Smooth muscle cell (in vitro differentiated cells): ENCODE measurements at regions not wholly inside any gene's neighbourhood (a gene's known extent, or its start where the extent isn't known, plus 50 kb on each side); places are given as distances from the start of the nearest gene placed in this dataset.
A peak's percentile ranks its signal among the peaks of the same experiment; 100 is the strongest.
"Not testable (repeated sequence)": the region's sequence is repeated elsewhere in the genome, so short reads cannot be mapped to it uniquely, and the experiment has no call there.

Experiments
- DNase-seq: peaks from one replicate; lab custom pipeline; 2025; ENCODE audit not compliant: unreplicated experiment; lab: John Stamatoyannopoulos, UW
- H2AFZ ChIP-seq: fragments of 200-600 bp; sonication (generic); 2 replicates; pipeline ENCODE4 v1.6.0; 2016; ENCODE audit warnings: antibody characterized with exemption, low read depth, mild to moderate bottlenecking
- H3F3A ChIP-seq: fragments of 200-600 bp; sonication (generic); 2 replicates; pipeline ENCODE4 v1.6.0; 2017; ENCODE audit warnings: antibody characterized with exemption, low read depth
- H3K27ac ChIP-seq: fragments of 200-600 bp; sonication (generic); 2 replicates; pipeline ENCODE4 v1.5.1; 2016; ENCODE audit warnings: low read depth, mild to moderate bottlenecking
- H3K27me3 ChIP-seq: fragments of 200-600 bp; sonication (generic); 2 replicates; pipeline ENCODE4 v1.6.1; 2016; ENCODE audit warnings: low read depth, mild to moderate bottlenecking
- H3K36me3 ChIP-seq: fragments of 200-600 bp; sonication (generic); 2 replicates; pipeline ENCODE4 v1.5.1; 2016; ENCODE audit warnings: low read depth
- H3K4me1 ChIP-seq: fragments of 200-600 bp; sonication (generic); 2 replicates; pipeline ENCODE4 v1.5.1; 2016; ENCODE audit warnings: low read depth
- H3K4me2 ChIP-seq: fragments of 200-600 bp; sonication (generic); 2 replicates; pipeline ENCODE4 v1.6.0; 2016; ENCODE audit warnings: mild to moderate bottlenecking
- H3K4me3 ChIP-seq: fragments of 200-600 bp; sonication (generic); 2 replicates; pipeline ENCODE4 v1.5.1; 2016; ENCODE audit warnings: mild to moderate bottlenecking
- H3K79me2 ChIP-seq: fragments of 200-600 bp; sonication (generic); 2 replicates; pipeline ENCODE4 v1.6.0; 2016; ENCODE audit warnings: low read depth, mild to moderate bottlenecking
- H3K9ac ChIP-seq: fragments of 200-600 bp; sonication (generic); 2 replicates; pipeline ENCODE4 v1.6.0; 2016; ENCODE audit warnings: low read depth
- H3K9me3 ChIP-seq: fragments of 200-600 bp; sonication (generic); replicated peaks from 2 replicates; pipeline ENCODE4 v1.5.1; 2016; ENCODE audit warnings: low read depth
- H4K20me1 ChIP-seq: fragments of 200-600 bp; sonication (generic); 2 replicates; pipeline ENCODE4 v1.6.0; 2016; ENCODE audit warnings: low read depth
- CTCF ChIP-seq: fragments of 200-600 bp; sonication (generic); IDR thresholded peaks from 2 replicates; pipeline ENCODE4 v1.5.1; 2017; ENCODE audit warnings: borderline replicate concordance, mild to moderate bottlenecking, antibody characterized with exemption; ENCODE audit not compliant: insufficient read depth, poor library complexity, severe bottlenecking
- WGBS: methylation state at CpG from one replicate; pipeline ENCODE4 v1.1.7; 2016; ENCODE audit warnings: low lambda C conversion rate; 5-methylcytosine and 5-hydroxymethylcytosine counted together

- H3K79me2 ChIP-seq: no peaks in the 10 kb centered on the region
- no peak for DNase-seq
- H3K4me2 ChIP-seq: no peak overlapping the region
- H3K27ac ChIP-seq: no peak overlapping the region
- 80% methylated on average over 7 of the region's 7 CpGs for WGBS
- no peaks in the 10 kb centered on the region for H3K36me3 ChIP-seq
- no peaks in the 10 kb centered on the region for H4K20me1 ChIP-seq
- H3K9ac ChIP-seq: no peak overlapping the region
- H3K9me3 ChIP-seq: no peaks in the 10 kb centered on the region
- no peak overlapping the region for H2AFZ ChIP-seq
- no peak overlapping the region for H3K4me3 ChIP-seq
- H3F3A ChIP-seq: no peaks in the 10 kb centered on the region
- H3K27me3 ChIP-seq: no peaks in the 10 kb centered on the region
- TF ChIP-seq CTCF: peak; percentile 58
- H3K4me1 ChIP-seq: no peaks in the 10 kb centered on the region
These were observed 130.6 kb upstream of the FHIT start for GRCh38 chr3:61381745-61382392.

GRCh38 chr3:61387817-61388216, 136.6 kb upstream of the FHIT start:
- Histone ChIP-seq H3K4me2 (no peak overlapping the region), H3K9me3 (no peaks in the 10 kb centered on the region), H3K36me3 (no peaks in the 10 kb centered on the region), H3K9ac (no peak overlapping the region), H3K27ac (no peak overlapping the region), H3K79me2 (no peaks in the 10 kb centered on the region), H4K20me1 (no peaks in the 10 kb centered on the region), H3K27me3 (no peaks in the 10 kb centered on the region), H3K4me3 (no peak overlapping the region), H2AFZ (no peak overlapping the region), H3F3A (no peaks in the 10 kb centered on the region), H3K4me1 (no peaks in the 10 kb centered on the region)
- 91% methylated on average over 3 of the region's 3 CpGs for WGBS
- no peak for TF ChIP-seq CTCF
- no peak for DNase-seq

GRCh38 chr3:61393480-61393947, 142.3 kb upstream of the FHIT start:
- H3K9me3 ChIP-seq, H3K36me3 ChIP-seq, H3F3A ChIP-seq, H3K27ac ChIP-seq, H3K4me2 ChIP-seq, H4K20me1 ChIP-seq, H2AFZ ChIP-seq, H3K4me3 ChIP-seq, H3K4me1 ChIP-seq, DNase-seq, H3K27me3 ChIP-seq, H3K9ac ChIP-seq, H3K79me2 ChIP-seq: not testable (repeated sequence)
- WGBS: 99% methylated on average over 23 of the region's 23 CpGs

- 94% methylated on average over 3 of the region's 3 CpGs for WGBS
- Histone ChIP-seq H2AFZ (no peak overlapping the region), H3F3A (no peaks in the 10 kb centered on the region), H3K27me3 (no peaks in the 10 kb centered on the region), H3K27ac (no peak overlapping the region), H3K4me3 (no peak overlapping the region), H3K4me1 (no peaks in the 10 kb centered on the region), H3K4me2 (no peak overlapping the region), H3K79me2 (no peaks in the 10 kb centered on the region), H3K36me3 (no peaks in the 10 kb centered on the region), H3K9me3 (no peaks in the 10 kb centered on the region), H4K20me1 (no peaks in the 10 kb centered on the region), H3K9ac (no peak overlapping the region)
- DNase-seq: no peak
- no peak for TF ChIP-seq CTCF
These were observed 150.1 kb upstream of the FHIT start for GRCh38 chr3:61401359-61401758.
